ENCODE measurements at regions not wholly inside any gene's neighbourhood (a gene's known extent, or its start where the extent isn't known, plus 50 kb on each side); places are given as distances from the start of the nearest gene placed in this dataset.

DNA sequence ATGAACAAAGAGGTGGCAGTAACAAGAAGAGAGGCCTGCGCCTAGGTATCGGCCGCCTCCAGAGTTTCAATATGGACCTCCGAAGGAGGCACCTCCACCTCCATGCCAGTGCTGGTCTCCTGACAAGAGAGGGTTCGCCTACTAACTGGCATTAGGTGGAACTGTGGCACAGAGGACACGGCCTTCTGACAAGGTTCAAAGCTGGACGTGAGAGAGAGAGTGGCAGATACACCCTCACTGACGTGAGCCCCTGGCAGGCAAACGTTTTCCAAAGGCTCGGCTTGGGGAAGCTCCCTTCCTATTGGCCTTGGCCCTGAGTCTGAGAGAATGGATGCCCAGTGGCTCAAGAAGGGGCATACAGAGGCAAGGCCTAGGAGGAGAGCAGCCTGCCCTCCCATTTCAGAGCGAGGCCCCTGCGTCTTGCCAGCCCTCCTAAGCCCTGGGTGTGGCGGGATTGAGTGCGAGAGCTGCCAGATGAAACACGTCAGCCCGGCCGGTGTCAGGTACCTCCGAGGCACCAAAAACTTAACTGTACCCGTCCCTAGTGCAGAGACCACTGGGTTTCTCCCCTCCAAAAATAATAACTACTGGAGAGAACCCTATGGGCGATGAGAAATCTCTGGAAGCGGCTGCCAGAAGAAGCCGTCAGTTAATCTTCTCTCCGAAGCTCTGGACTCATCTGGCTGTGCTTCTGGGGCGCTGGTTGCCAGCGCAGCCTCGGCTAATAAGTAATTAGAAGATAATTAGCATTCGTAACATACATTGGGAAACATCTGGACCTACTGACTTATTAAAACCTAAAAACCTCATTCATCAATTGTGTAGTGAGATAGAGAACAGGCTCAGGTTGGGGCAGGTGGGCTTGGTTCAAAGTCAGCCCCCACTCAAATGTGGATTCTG, 283.6 kb downstream of the NPHP4 start:
- no peak for TF ChIP-seq ZNF219 (CRISPR knock-in tag; IDR thresholded peaks at IDR 0.05; ENCODE audit: borderline replicate concordance)
- TF ChIP-seq ZNF416 (CRISPR knock-in tag; IDR thresholded peaks at IDR 0.05), result no peak
- TF ChIP-seq, protein P1, sequence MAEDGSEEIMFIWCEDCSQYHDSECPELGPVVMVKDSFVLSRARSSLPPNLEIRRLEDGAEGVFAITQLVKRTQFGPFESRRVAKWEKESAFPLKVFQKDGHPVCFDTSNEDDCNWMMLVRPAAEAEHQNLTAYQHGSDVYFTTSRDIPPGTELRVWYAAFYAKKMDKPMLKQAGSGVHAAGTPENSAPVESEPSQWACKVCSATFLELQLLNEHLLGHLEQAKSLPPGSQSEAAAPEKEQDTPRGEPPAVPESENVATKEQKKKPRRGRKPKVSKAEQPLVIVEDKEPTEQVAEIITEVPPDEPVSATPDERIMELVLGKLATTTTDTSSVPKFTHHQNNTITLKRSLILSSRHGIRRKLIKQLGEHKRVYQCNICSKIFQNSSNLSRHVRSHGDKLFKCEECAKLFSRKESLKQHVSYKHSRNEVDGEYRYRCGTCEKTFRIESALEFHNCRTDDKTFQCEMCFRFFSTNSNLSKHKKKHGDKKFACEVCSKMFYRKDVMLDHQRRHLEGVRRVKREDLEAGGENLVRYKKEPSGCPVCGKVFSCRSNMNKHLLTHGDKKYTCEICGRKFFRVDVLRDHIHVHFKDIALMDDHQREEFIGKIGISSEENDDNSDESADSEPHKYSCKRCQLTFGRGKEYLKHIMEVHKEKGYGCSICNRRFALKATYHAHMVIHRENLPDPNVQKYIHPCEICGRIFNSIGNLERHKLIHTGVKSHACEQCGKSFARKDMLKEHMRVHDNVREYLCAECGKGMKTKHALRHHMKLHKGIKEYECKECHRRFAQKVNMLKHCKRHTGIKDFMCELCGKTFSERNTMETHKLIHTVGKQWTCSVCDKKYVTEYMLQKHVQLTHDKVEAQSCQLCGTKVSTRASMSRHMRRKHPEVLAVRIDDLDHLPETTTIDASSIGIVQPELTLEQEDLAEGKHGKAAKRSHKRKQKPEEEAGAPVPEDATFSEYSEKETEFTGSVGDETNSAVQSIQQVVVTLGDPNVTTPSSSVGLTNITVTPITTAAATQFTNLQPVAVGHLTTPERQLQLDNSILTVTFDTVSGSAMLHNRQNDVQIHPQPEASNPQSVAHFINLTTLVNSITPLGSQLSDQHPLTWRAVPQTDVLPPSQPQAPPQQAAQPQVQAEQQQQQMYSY (CRISPR knock-in tag; IDR thresholded peaks at IDR 0.05), result no peak
- TF ChIP-seq, protein P2, sequence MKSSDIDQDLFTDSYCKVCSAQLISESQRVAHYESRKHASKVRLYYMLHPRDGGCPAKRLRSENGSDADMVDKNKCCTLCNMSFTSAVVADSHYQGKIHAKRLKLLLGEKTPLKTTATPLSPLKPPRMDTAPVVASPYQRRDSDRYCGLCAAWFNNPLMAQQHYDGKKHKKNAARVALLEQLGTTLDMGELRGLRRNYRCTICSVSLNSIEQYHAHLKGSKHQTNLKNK (CRISPR knock-in tag; IDR thresholded peaks at IDR 0.05), result no peak
- no peak for TF ChIP-seq GABPB1 (CRISPR knock-in tag; IDR thresholded peaks at IDR 0.05)
- no peak for TF ChIP-seq CDX4 (CRISPR knock-in tag; IDR thresholded peaks at IDR 0.05; ENCODE audit: borderline replicate concordance)
- no peak for TF ChIP-seq STAT6 (CRISPR knock-in tag; conservative IDR thresholded peaks at IDR 0.05; ENCODE audit: low read depth)
- TF ChIP-seq, protein P3, sequence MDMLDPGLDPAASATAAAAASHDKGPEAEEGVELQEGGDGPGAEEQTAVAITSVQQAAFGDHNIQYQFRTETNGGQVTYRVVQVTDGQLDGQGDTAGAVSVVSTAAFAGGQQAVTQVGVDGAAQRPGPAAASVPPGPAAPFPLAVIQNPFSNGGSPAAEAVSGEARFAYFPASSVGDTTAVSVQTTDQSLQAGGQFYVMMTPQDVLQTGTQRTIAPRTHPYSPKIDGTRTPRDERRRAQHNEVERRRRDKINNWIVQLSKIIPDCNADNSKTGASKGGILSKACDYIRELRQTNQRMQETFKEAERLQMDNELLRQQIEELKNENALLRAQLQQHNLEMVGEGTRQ (CRISPR knock-in tag; IDR thresholded peaks at IDR 0.05), result no peak
- TF ChIP-seq ATF2 (CRISPR knock-in tag; IDR thresholded peaks at IDR 0.05; ENCODE audit: borderline replicate concordance, low read depth), result no peak
- no peak for TF ChIP-seq NFATC4 (CRISPR knock-in tag; IDR thresholded peaks at IDR 0.05)
- no peak for TF ChIP-seq IRF2 (CRISPR knock-in tag; IDR thresholded peaks at IDR 0.05; ENCODE audit: borderline replicate concordance, low read depth)
- TF ChIP-seq SMAD3 (CRISPR knock-in tag; IDR thresholded peaks at IDR 0.05; ENCODE audit: borderline replicate concordance), result no peak
- TF ChIP-seq TCF7 (CRISPR knock-in tag; IDR thresholded peaks at IDR 0.05; ENCODE audit: low read depth), result no peak
- TF ChIP-seq, protein P4, sequence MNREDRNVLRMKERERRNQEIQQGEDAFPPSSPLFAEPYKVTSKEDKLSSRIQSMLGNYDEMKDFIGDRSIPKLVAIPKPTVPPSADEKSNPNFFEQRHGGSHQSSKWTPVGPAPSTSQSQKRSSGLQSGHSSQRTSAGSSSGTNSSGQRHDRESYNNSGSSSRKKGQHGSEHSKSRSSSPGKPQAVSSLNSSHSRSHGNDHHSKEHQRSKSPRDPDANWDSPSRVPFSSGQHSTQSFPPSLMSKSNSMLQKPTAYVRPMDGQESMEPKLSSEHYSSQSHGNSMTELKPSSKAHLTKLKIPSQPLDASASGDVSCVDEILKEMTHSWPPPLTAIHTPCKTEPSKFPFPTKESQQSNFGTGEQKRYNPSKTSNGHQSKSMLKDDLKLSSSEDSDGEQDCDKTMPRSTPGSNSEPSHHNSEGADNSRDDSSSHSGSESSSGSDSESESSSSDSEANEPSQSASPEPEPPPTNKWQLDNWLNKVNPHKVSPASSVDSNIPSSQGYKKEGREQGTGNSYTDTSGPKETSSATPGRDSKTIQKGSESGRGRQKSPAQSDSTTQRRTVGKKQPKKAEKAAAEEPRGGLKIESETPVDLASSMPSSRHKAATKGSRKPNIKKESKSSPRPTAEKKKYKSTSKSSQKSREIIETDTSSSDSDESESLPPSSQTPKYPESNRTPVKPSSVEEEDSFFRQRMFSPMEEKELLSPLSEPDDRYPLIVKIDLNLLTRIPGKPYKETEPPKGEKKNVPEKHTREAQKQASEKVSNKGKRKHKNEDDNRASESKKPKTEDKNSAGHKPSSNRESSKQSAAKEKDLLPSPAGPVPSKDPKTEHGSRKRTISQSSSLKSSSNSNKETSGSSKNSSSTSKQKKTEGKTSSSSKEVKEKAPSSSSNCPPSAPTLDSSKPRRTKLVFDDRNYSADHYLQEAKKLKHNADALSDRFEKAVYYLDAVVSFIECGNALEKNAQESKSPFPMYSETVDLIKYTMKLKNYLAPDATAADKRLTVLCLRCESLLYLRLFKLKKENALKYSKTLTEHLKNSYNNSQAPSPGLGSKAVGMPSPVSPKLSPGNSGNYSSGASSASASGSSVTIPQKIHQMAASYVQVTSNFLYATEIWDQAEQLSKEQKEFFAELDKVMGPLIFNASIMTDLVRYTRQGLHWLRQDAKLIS (CRISPR knock-in tag; IDR thresholded peaks at IDR 0.05; ENCODE audit: borderline replicate concordance), result no peak
- no peak for TF ChIP-seq ZNF138 (CRISPR knock-in tag; conservative IDR thresholded peaks at IDR 0.05)
- no peak for TF ChIP-seq ATF1 (CRISPR knock-in tag; IDR thresholded peaks at IDR 0.05)
- no peak overlapping the region for H3K27ac Mint-ChIP-seq
- ChIA-PET CTCF (interaction anchor here (2.4 kb wide), 1 partner anchor 37 kb away, joined by 5 read pairs; no protein-coding TSS in a partner anchor), POLR2A (no interaction called here)
- no peaks in the 10 kb centered on the region for H3K4me1 Mint-ChIP-seq
- ATAC-seq (no peak), DNase-seq (ENCODE audit: low spot score) (no peak)
- H3K9me3 Mint-ChIP-seq, result peaks cover 18% of the 10 kb centered on the region
- H3K27me3 Mint-ChIP-seq (ENCODE audit: low read depth), result no peaks in the 10 kb centered on the region
- H3K4me3 Mint-ChIP-seq, result no peak overlapping the region
- H3K36me3 Mint-ChIP-seq, result no peaks in the 10 kb centered on the region

Measured in WTC11 (cell line).